Right atrium auricular region (tissue), 2 donors: ENCODE measurements at regions not wholly inside any gene's neighbourhood (a gene's known extent, or its start where the extent isn't known, plus 50 kb on each side); places are given as distances from the start of the nearest gene placed in this dataset.
"Not testable (repeated sequence)": the region's sequence is repeated elsewhere in the genome, so short reads cannot be mapped to it uniquely, and the experiment has no call there.

Experiments
- DNase-seq: peaks from one replicate; pipeline ENCODE4 v3.0.0-alpha.2; 2019; ENCODE audit warnings: low spot score
- H3K27ac ChIP-seq, 2 donors: fragments of 200-600 bp; sonication (generic); 1 replicate in 1 of 2; 2 replicates in 1 of 2; pipeline ENCODE4 v1.5.1; 2016 to 2019
- H3K27me3 ChIP-seq, 2 donors: fragments of 200-600 bp; sonication (generic); one replicate each; pipeline versions ENCODE4 v1.5.1 to v1.6.0; 2017 to 2019
- H3K36me3 ChIP-seq: fragments of 200-600 bp; sonication (generic); one replicate; pipeline ENCODE4 v1.5.1; 2016
- H3K4me1 ChIP-seq, 2 donors: fragments of 200-600 bp; sonication (generic); one replicate each; pipeline versions ENCODE4 v1.5.1 to v1.6.0; 2017 to 2019
- H3K4me3 ChIP-seq, 2 donors: fragments of 200-600 bp; sonication (generic); 1 replicate in 1 of 2; 2 replicates in 1 of 2; pipeline ENCODE4 v1.5.1; 2017 to 2019; ENCODE audit warnings: mild to moderate bottlenecking in 1 of 2, moderate library complexity in 1 of 2
- H3K9me3 ChIP-seq, 2 donors: fragments of 200-600 bp; sonication (generic); one replicate each; pipeline ENCODE4 v1.5.1; 2019
- TF ChIP-seq, protein P1 (sequence below), 2 donors: fragments of 200-600 bp; sonication (generic); IDR thresholded peaks; one replicate each; pipeline ENCODE4 v1.5.1; 2019; ENCODE audit warnings: antibody characterized with exemption in 2 of 2

DNA sequence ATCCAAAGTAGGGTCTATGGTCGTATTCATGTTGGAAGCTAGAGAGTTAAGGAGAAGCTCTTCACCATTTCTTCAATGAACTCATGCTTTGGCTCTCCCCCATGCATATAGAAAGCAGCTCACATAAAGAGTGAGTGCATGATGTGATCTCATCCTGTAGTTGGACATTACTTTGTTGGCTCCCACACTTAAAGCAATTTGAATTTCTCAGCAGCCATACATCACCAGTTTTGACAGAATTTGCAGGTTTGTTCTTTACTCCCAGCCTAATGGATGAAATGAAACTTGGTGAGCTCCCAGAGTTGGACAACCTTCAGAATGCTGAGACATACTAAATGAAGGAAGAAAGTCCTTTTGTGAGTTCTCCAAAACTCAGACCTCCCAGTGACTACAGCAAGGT, 613.5 kb downstream of the IQCM start:
- Histone ChIP-seq H3K4me1 (peaks cover 0 to 11% of the 10 kb centered on the region in 2 donors), H3K27ac (no peak overlapping the region), H3K4me3 (no peak overlapping the region), H3K36me3 (no peaks in the 10 kb centered on the region), H3K9me3 (no peaks in the 10 kb centered on the region), H3K27me3 (no peaks in the 10 kb centered on the region)
- no peak for DNase-seq
- TF ChIP-seq, protein P1, sequence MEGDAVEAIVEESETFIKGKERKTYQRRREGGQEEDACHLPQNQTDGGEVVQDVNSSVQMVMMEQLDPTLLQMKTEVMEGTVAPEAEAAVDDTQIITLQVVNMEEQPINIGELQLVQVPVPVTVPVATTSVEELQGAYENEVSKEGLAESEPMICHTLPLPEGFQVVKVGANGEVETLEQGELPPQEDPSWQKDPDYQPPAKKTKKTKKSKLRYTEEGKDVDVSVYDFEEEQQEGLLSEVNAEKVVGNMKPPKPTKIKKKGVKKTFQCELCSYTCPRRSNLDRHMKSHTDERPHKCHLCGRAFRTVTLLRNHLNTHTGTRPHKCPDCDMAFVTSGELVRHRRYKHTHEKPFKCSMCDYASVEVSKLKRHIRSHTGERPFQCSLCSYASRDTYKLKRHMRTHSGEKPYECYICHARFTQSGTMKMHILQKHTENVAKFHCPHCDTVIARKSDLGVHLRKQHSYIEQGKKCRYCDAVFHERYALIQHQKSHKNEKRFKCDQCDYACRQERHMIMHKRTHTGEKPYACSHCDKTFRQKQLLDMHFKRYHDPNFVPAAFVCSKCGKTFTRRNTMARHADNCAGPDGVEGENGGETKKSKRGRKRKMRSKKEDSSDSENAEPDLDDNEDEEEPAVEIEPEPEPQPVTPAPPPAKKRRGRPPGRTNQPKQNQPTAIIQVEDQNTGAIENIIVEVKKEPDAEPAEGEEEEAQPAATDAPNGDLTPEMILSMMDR (IDR thresholded peaks at IDR 0.05): no peak

DNA sequence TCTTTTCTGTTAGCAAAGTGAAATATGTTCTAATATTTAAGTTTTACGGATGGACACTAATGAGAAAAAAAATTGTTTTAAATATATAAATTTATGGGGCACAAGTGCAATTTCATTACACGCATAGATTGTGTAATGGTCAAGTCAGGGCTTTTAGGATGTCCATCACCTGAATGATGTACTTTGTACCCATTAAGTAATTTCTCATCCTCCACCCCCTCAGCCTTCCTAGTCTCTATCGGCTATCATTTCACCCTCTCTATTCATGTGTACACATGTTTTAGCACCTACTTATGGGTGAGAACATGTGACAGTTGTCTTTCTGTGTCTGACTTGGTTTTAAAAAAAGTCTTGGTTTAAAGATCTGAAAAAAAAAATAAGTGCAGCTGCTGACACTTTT, 616.0 kb downstream of the IQCM start:
- Histone ChIP-seq H3K9me3 (no peaks in the 10 kb centered on the region), H3K4me3 (no peak overlapping the region), H3K4me1 (peaks cover 0 to 11% of the 10 kb centered on the region in 2 donors), H3K27me3 (no peaks in the 10 kb centered on the region), H3K27ac (no peak overlapping the region), H3K36me3 (no peaks in the 10 kb centered on the region)
- DNase-seq: no peak
- TF ChIP-seq, protein P1 (IDR thresholded peaks at IDR 0.05): no peak

DNA sequence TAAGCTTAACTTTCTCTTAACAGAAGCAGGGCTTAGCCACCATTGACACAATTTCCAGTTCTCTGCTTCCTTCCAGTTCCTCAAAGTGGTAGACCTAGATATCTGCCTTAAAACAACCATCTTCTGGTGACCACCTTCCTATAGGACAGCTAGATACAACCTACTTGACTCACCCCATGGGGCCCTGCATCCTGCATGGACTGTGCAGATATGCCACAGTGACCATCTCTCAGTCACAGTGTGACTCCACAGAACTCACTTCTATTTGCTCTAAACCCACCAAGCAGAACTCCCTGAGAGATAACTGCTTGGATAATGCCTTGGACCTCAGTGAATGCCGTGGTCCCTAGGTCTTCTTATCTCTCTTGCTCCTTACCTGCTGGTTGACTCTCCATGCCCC, 621.6 kb downstream of the IQCM start:
- DNase-seq: no peak
- Histone ChIP-seq H3K27ac (no peak overlapping the region), H3K27me3 (no peaks in the 10 kb centered on the region), H3K4me3 (no peak overlapping the region), H3K4me1 (no peaks in the 10 kb centered on the region), H3K36me3 (no peaks in the 10 kb centered on the region), H3K9me3 (no peaks in the 10 kb centered on the region)
- TF ChIP-seq, protein P1 (IDR thresholded peaks at IDR 0.05): no peak

DNA sequence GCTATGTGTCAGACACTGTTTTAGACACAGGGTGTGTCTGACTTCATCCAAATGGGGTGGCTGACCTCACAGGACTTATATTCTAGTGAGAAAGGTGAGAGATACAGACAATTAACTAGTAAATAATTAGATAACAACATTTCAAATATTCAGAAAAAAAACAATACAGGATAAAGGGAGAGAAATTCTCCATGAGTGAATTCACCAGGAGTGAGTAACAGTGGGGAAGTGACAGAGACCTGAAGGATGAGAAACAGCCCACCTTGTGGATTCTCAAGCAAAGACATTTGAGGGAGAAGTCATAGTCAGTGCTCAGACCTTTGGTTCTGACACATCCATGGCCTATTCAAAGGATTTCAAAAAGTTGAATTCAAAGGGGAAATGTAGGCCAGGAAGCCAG, 627.9 kb downstream of the IQCM start:
- no peak overlapping the region for H3K27ac ChIP-seq
- DNase-seq: no peak
- H3K36me3 ChIP-seq: no peaks in the 10 kb centered on the region
- H3K9me3 ChIP-seq: no peaks in the 10 kb centered on the region
- TF ChIP-seq, protein P1 (IDR thresholded peaks at IDR 0.05): no peak
- H3K27me3 ChIP-seq: no peaks in the 10 kb centered on the region
- no peaks in the 10 kb centered on the region for H3K4me1 ChIP-seq
- H3K4me3 ChIP-seq: no peak overlapping the region

DNA sequence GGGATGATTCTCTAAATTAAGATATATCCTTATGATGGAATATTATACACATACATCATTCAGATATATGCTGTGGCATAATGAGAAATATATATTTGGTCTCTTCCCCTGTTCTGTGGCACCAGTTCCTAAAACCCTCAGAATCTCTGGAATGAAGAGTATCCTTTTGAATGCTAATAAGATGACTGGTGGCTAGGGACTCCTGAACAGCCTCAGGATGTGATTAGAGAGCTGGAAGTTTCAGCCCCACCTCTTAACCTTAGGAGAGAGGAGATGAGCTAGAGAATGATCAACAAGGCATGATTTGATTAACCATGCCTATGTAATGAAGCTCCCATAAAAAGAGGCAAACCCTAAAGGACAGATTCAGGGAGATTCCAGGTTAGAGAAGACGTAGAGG, 632.0 kb downstream of the IQCM start:
- TF ChIP-seq, protein P1 (IDR thresholded peaks at IDR 0.05): no peak
- no peaks in the 10 kb centered on the region for H3K27me3 ChIP-seq
- DNase-seq: no peak
- no peaks in the 10 kb centered on the region for H3K36me3 ChIP-seq
- no peaks in the 10 kb centered on the region for H3K4me1 ChIP-seq
- no peak overlapping the region for H3K27ac ChIP-seq
- H3K9me3 ChIP-seq: no peaks in the 10 kb centered on the region
- H3K4me3 ChIP-seq: no peak overlapping the region

DNA sequence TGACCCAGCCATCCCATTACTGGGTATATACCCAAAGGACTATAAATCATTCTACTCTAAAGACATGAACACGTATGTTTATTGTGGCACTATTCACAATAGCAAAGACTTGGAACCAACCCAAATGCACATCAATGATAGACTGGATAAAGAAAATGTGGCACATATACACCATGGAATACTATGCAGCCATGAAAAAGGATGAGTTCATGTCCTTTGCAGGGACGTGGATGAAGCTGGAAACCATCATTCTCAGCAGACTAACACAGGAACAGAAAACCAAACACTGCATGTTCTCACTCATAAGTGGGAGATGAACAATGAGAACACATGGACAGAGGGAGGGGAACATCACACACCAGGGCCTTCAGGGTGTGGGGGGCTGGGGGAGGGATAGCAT, 634.2 kb downstream of the IQCM start:
- H3K9me3 ChIP-seq, H3K36me3 ChIP-seq, H3K27ac ChIP-seq, H3K27me3 ChIP-seq, H3K4me3 ChIP-seq, H3K4me1 ChIP-seq, DNase-seq: not testable (repeated sequence)
